ENCODE measurements at regions not wholly inside any gene's neighbourhood (a gene's known extent, or its start where the extent isn't known, plus 50 kb on each side); places are given as distances from the start of the nearest gene placed in this dataset.
"Not testable (repeated sequence)": the region's sequence is repeated elsewhere in the genome, so short reads cannot be mapped to it uniquely, and the experiment has no call there.

DNA sequence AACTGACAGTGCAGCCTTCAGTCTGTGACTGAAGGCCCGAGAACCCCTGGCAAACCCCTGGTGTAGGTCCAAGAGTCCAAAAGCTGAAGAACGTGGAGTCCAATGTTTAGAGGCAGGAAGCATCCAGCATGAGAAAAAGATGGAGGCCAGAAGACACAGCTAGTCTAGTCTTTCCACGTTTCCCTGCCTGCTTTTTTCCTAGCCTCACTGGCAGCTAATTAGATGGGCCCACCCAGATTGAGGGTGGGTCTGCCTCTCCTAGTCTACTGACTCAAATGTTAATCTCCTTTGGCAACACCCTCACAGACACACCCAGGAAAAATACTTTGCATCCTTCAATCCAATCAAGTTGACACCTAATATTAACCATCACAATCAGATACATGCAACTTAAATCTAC is 87.8 kb downstream of the TENT5D start:
- DNase-seq (ENCODE audit: low spot score): not testable (repeated sequence)

DNA sequence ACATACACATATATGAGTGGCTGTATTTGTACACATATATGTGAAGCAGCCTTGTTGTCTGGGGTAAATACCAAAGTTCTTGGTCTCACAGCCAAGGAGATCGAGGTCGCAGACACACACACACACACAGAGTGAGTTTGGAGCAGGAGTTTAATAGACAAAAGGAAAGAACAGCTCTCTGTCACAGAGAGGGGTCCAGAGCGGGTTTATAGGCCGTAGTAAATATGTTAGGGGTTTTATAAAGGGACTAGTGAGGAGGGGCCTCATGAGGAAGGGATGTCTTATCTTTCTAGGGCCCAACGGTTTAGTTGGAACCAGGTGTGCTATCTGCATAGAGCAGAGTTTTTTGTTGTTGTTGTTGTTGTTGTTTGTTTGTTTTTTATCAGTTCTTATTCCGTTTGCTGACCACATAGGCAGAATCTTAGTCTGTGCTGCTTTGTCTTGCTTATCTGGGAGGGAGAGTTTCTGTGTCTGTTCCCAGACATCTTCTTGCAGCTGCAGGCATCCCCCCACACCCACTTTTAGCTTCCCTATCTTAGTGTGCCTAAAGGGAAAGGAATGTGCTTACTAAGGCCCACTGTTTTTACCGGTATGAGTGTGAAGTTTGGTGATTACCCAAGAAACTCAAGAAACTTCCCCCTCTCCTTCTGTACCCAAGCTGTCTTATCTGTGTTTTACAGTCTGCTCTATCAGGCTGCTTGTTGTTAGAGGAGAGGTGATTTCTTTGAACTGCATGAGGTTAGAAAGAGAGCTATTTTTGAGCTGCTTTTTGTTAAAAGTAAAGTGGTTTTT is 91.9 kb downstream of the TENT5D start:
- no peak for DNase-seq (ENCODE audit: low spot score)

DNA sequence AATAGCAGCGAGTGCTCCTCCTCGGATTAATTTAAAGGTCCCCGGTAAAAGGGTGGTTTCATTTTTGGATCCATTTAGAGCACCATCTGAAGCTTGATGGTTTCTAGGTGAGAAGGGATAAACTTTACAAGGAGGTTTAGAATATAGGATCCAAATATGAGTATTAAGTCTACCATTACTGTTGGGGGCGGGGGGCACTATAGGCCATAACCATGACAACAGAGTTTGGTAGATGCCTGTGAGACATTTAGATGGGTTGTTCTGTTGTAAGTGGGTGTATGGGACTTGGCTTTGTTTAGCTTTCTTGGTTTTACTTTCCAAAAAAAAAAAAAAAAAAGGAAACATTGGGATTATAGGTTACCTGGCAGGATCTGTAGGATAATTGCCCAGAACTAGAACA is 92.7 kb downstream of the TENT5D start:
- no peak for DNase-seq (ENCODE audit: low spot score)

DNA sequence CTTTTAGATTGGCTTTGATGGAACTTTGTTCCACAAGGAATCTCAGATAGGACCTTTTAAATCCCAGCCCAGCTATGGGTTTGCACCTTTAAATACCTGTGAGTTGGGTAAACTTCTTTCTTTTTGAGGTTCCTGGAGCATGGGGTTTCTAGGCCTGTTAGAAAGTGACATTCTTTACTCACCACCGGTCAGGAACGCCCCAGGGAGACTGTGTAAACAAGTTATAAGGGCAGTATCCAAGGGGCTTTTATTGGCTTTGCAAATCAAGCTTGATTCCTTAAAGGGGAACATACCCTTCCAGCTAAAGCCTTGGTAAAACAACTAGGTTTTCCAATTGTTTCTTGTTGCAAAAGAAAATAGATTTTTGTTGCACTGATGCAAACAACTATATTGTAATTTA is 93.4 kb downstream of the TENT5D start:
- DNase-seq (ENCODE audit: low spot score): no peak

DNA sequence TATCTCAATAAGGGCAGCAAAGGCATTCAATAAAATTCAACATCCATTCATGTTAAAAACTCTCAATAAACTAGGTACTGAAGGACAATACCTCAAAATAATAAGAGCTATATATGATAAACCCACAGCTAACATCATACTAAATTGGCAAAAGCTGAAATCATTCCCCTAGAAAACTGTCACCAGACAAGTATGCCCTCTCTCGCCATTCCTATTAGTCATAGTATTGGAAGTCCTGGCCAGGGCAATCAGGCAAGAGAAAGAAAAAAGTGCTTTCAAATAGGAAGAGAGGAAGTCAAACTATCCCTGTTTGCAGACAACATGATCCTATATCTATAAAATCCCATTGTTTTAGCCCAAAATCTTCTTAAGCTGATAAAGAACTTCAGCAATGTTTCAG is 116.8 kb downstream of the TENT5D start:
- no peak for DNase-seq (ENCODE audit: low spot score)

DNA sequence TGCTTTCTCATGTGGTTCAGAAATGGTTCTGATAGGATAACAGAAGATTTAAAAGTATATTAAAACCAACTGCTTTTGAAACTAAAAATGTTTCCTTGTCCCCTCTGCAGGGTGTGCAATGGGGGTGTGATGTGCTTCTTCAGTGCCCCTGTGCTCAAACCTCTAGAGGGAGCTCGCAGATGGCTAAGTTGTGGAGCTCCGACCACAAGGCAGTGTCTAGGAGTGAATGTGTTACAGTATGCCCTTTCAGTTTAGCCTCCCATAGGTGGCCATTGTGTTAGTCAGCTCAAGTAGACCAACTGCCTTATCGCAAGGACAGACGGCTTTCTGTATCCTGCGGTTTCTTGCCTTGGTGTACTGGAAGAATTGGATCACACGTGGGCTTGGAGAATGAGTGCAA is 130.5 kb downstream of the TENT5D start:
- DNase-seq (ENCODE audit: low spot score): no peak

DNA sequence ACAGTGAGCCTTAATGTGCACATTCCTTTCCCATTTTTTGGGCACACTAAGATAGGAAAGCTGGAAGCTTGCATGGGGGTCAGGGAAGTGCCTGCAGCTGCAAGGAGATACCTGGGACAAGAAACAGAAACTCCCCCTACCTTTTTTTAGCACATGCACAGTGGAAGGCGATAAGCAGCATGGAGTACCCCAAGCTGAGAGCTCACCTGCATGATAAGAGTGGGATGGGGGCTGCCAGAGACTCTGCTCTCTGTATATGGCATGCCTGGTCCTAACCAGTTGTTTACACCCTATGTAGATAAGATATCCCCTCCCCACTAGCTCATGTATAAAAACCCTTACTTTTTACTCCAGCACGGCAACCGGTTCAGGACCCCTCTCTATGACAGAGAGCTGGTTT is 135.9 kb downstream of the TENT5D start:
- DNase-seq (ENCODE audit: low spot score): no peak

DNA sequence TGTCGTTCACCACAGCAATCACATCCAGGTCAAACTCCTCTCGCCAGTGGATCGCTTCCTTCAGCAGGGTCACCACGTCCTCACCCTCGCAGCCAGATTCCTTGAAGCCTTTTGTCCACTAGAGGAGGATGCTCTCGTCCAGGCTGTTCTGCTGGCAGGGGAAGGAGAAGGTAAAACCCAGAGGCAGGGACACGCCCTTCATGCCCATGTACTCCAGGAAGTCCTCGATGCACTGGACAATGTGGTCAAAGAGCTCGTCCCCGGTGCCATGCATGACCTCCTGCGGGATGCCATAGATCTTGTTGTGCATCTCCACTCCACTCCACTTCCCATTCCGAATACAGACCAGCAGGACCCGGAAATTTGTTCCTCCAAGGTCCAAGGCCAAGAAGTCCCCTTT is 152.4 kb downstream of the TENT5D start:
- no peak for DNase-seq (ENCODE audit: low spot score)

DNA sequence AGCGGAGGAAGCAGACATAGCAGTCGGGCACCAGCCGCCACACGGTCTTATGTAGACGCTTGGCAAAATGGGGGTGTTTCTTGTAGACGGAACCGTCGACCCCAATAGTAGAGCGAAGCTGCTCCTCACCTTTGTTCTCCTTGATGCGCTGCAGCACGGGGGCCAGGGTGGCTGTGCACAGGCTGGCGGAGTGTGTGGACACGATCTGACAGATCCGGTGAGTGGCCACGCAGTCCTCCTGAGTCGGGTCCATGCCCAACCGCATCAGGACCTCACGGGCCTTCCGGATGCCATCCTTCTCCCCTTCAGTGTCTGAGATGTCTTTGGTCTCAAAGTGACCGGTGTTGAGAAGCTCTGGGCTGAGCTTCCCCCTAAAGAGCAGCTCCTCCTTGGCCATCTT is 153.0 kb downstream of the TENT5D start:
- no peak for DNase-seq (ENCODE audit: low spot score)

DNA sequence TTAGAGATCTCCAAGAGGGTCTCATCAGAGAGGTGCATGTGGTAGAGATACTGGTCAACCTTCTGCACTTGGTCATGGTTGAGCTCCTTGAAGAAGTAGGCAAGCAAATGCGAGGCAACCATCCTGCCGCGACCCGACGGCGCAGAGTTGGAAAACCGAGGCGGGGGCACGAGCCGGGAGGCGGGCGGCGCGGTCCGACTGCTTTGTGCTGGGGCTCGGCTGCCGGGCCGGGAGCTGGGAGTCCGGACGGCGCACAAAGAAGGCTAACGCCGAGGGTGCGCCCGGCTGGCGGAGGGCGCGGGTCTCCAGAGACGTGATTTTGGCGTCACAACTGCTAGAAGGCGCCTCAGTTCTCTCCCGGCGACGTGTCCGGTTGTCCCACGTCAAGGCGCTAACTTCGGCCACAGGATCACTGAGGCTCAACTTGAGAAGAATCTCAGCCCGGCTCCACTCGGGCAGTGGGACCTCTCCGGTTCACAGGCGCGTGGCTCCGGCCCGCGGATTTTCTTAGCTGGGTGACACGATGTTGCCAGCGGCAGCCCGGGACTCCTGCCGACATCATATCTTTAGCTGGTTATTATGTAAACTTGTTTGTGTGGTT is 154.3 kb downstream of the TENT5D start:
- DNase-seq (ENCODE audit: low spot score): not testable (repeated sequence)

DNA sequence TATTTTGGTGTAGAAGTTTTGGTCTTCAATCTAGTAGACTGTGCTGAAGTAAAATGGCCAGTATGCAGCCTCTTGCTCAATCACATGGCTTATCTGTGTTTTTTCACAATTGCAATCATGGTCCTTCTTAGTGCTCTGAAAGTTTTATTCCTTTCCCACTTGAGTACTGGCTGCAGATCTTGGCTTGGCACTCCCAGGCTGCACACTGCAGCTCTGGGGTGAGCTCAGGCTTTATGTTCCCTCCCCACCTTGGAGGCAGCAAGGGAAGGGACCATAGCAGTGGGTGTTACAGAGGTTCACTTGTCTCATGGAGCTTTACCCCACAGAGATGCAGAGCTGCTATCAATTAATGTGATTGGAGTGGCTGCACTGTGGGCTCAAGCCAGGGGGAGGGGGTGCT is 156.0 kb downstream of the TENT5D start:
- DNase-seq (ENCODE audit: low spot score): no peak

DNA sequence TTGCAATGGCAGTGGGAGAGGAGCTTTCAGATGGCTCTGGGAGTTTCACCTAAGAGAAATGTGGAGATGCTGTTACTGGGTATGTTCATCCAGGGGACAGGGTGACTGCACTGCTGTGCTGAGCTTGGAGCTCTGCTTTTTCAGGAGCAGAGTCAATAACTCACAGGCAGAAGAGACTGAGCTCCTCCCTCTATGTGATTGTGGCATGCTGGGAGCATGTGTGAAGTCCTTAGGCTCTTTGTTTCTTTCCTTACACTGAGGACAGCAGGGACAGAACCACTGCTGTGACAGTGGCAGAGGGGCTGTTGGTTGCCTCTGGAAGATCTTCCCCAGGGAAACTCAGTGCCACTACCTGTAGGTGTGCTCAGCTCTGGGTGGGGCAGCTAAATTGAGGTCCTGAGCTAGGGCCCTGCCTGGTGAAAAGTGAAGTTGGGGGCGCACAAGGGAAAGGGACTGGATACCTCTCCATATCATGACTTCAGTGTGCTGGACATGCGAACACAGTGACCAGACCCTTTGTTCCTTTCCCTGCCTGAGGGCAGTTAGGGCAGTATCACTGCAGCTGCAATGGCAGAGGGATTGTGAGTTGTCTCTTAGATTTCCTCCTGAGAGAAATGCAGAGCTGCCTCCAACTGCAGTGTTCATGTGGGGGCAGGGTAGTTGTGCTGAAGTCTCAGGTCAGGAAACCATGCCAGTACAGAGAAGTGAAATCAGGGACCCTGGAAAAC is 156.7 kb downstream of the TENT5D start:
- DNase-seq (ENCODE audit: low spot score): no peak

DNA sequence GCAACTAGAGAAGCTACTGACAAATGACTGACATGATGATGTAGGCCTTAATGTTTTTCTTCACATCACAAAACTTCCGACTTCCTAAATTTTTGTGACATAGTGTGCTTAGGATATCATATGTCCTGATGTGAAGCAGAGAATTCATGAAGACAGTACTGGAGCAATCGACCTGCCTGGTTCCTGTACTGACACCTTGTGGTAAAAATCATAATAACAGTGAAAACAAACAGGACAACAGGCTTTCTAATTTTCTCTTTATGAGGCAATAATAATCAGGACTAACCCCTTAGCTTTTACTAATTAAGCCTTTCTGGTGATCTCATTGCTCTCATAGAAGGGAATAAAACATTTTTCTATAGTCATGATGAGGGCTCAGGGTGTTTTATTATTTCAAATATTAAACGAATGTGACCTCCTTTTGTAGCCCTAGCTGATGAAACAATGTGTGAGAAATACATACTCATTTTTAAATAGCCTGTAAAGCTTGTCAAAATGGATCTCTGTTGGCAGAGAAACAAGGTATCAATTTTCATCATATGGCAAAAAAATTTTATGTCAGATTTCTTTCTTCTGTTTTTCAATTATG is 158.4 kb downstream of the TENT5D start:
- peak; percentile 1 for DNase-seq (ENCODE audit: low spot score)

DNA sequence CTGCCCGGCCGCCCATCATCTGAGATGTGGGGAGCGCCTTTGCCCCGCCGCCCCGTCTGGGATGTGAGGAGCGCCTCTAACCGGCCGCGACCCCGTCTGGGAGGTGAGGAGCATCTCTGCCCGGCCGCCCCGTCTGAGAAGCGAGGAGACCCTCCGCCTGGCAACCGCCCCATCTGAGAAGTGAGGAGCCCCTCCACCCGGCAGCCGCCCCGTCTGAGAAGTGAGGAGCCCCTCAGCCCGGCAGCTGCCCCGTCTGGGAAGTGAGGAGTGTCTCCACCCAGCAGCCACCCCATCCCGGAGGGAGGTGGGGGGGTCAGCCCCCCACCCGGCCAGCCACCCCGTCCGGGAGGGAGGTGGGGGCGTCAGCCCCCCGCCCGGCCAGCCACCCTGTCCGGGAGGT is 170.7 kb downstream of the TENT5D start:
- not testable (repeated sequence) for DNase-seq (ENCODE audit: low spot score)

DNA sequence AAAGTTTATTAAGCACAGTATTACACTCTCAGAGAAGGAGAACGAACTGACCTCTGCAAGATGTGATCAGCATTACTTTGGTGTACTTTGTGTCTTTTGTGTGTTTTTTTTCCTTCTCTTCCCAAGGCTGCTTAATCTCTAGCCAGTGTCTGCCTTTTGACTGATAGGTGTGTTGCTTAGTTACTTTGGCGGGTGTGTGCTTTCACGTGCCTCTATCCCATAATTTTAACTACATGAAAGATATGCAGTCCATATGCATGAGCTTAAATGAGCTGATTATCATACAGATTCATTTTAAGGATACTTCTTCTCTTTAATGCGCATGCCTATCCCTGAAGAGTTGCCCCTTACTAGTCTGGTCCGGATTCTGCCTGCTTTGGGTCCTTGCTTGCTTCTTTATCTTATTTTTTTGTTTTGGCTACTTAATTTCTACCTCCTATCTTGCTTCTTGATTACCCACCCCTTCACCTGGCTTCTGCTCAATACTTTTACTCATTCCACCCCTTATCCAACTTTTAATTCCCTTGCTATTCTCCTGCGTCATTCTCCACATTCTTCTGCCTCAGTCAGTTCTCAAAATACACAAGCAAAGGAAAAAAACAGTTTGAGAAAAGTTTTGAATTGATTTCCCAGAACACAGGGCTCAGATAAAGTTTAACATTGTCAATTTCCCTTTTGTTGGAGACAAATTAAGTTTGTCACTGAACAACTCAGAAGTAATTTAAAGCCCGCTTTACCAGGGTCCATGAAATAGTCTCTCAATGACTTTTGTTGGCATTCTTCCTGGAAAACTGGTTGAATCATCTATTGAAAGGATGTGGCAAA is 182.0 kb downstream of the TENT5D start:
- DNase-seq (ENCODE audit: low spot score): no peak

Measured in LoVo (cell line).